ENCODE measurements at regions not wholly inside any gene's neighbourhood (a gene's known extent, or its start where the extent isn't known, plus 50 kb on each side); places are given as distances from the start of the nearest gene placed in this dataset.

- no peak for DNase-seq
- ATAC-seq: no peak
- intact Hi-C loops (cut with DNase I, micrococcal nuclease): no loop called here
Measured at GRCh38 chr6:71544906-71545305, 256.3 kb downstream of the OGFRL1 start.

DNA sequence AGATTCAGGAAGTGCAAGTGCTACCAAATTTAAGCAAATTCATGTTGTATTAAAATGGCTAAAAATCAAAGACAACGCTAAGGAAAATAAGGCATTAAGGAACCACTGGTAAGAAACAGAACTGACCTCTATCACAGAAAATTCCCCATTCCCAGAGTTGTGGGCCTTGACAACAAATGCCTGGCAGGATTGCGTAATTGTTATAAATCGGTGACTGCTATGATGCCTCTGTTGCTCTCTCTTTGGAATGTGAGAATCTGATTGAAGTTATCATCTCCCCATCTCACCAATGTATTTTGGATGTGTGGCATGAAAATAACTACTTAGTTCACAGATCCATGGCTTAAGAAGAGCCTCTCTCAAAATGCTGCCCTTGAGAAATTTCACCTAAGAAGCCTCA, 257.3 kb downstream of the OGFRL1 start:
- DNase-seq: no peak
- intact Hi-C loops (cut with DNase I, micrococcal nuclease): no loop called here
- no peak for ATAC-seq

- DNase-seq: no peak
- ATAC-seq: no peak
- intact Hi-C loops (cut with DNase I, micrococcal nuclease): no loop called here
Measured at GRCh38 chr6:71551798-71552197, 263.2 kb downstream of the OGFRL1 start.

- ATAC-seq (no peak), DNase-seq (no peak)
- intact Hi-C loops (cut with DNase I, micrococcal nuclease): no loop called here
Measured at GRCh38 chr6:71556141-71556540, 267.5 kb downstream of the OGFRL1 start.

- DNase-seq: no peak
- intact Hi-C loops (cut with DNase I, micrococcal nuclease): no loop called here
- no peak for ATAC-seq
Measured at GRCh38 chr6:71558974-71559373, 270.4 kb downstream of the OGFRL1 start.

DNA sequence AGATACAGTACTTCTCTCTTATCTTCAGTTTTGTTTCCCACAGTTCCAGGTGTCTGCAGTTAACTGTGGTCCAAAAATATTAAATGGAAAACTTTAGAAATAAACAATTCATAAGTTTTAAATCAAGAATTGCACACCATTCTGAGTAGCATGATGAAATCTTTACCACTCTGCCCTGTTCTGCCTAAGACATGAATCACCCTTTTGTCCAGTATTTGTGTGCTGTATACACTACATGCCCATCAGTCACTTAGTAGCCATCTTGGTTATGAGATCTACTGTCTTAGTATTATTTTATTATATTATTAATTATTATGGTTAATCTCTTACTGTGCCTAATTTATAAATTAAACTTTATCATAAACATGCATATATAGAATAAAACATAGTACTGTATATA, 279.0 kb downstream of the OGFRL1 start:
- ATAC-seq (no peak), DNase-seq (no peak)
- intact Hi-C loops (cut with DNase I, micrococcal nuclease): no loop called here

DNA sequence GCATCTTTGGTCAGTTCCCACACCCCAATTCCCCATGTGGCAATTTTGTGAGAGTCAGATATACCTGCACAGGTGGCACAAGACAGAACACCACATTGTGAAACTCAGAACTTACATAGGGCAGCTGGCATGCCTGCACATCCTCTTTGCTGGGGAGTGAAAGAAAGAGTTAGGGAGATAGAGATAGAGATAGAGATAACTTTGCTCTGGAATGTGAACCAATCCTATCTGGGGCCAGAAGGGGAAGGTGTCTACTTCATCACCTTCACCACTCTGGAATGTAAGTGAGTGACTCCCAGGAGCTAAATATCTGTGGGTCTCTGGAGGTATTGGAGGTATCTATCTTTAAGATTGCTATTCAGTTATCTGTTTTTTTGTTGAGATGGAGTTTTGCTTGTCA, 289.2 kb downstream of the OGFRL1 start:
- no peak for ATAC-seq
- no peak for DNase-seq
- intact Hi-C loops (cut with DNase I, micrococcal nuclease): no loop called here

GRCh38 chr6:71579902-71580301, 291.3 kb downstream of the OGFRL1 start:
- no peak for ATAC-seq
- no peak for DNase-seq
- intact Hi-C loops (cut with DNase I, micrococcal nuclease): no loop called here

GRCh38 chr6:71582820-71583219, 294.2 kb downstream of the OGFRL1 start:
- intact Hi-C loops (cut with DNase I, micrococcal nuclease): no loop called here

DNA sequence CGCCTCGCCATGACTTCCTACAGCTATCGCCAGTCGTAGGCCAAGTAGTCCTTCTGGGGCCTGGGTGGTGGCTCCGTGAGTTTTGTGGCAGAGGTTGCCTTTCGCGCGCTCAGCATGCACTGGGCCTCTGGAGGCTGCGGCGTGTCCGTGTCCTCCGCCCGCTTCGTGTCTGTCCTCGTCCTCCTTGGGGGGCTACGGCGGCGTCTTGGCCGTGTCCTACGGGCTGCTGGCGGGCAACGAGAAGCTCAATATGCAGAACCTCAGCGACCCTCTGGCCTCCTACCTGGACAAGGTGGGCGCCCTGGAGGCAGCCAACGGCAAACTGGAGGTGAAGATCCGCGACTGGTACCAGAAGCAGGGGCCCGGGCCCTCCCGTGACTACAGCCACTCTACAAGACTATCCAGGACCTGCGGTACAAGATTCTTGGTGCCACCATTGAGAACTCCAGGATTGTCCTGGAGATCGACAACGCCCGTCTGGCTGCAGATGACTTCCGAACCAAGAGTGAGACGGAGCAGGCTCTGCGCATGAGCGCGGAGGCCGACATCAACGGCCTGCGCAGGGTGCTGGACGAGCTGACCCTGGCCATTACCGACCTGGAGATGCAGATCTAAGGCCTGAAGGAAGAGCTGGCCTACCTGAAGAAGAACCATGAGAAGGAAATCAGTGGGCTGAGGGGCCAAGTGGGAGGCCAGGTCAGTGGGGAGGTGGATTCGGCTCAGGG, 296.3 kb downstream of the OGFRL1 start:
- ATAC-seq (no peak), DNase-seq (no peak)
- intact Hi-C loops (cut with DNase I, micrococcal nuclease): no loop called here

More at GRCh38 chr6:71582820-71583219, 294.2 kb downstream of the OGFRL1 start:
- ATAC-seq (no peak), DNase-seq (no peak)

- DNase-seq (no peak), ATAC-seq (no peak)
- intact Hi-C loops (cut with DNase I, micrococcal nuclease): no loop called here
Measured at GRCh38 chr6:71585472-71585871, 296.9 kb downstream of the OGFRL1 start.

GRCh38 chr6:71588490-71588889, 297.9 kb upstream of the RIMS1 start:
- DNase-seq (no peak), ATAC-seq (no peak)
- intact Hi-C loops (cut with DNase I, micrococcal nuclease): no loop called here

DNA sequence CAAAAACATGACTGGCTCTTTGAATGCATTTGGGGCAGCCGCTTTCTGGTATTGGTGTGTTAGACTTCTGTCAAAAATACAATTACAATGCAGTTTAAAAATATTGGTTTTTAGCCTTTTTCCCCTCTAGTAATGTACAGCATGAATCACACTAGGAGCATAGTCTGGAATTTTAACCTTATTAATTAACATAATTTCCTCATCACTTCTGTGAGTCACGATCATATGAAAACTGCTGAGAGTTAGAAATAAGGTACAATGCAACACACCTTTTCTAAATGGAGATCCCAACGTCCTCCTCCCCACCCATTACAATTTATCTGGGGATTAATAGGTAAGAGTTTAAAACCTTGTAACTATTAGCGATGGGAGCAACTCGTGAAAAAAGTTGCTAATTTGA, 297.1 kb upstream of the RIMS1 start:
- intact Hi-C loops (cut with DNase I, micrococcal nuclease): no loop called here
- ATAC-seq (no peak), DNase-seq (no peak)

GRCh38 chr6:71592643-71593042, 293.7 kb upstream of the RIMS1 start:
- DNase-seq (no peak), ATAC-seq (no peak)
- intact Hi-C loops (cut with DNase I, micrococcal nuclease): no loop called here

DNA sequence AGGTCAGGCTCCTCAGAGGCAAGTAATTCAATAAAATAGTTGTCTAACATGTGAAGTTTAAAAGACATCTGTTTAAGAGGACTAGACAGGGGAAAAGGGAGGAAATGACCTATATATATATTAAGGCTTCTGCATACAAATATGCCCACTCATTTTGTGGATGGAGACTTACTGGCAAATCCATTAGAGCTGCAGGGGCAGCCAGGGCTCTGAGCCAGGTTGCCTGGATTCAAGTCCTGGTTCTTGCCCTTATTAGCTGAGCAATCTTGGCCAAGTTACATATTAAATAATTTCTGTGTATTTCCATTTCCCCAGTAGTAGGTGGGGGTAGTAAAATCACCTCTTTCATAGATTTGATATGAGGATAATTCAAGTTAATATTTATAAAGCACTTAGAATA, 287.0 kb upstream of the RIMS1 start:
- no peak for ATAC-seq
- intact Hi-C loops (cut with DNase I, micrococcal nuclease): no loop called here
- no peak for DNase-seq

DNA sequence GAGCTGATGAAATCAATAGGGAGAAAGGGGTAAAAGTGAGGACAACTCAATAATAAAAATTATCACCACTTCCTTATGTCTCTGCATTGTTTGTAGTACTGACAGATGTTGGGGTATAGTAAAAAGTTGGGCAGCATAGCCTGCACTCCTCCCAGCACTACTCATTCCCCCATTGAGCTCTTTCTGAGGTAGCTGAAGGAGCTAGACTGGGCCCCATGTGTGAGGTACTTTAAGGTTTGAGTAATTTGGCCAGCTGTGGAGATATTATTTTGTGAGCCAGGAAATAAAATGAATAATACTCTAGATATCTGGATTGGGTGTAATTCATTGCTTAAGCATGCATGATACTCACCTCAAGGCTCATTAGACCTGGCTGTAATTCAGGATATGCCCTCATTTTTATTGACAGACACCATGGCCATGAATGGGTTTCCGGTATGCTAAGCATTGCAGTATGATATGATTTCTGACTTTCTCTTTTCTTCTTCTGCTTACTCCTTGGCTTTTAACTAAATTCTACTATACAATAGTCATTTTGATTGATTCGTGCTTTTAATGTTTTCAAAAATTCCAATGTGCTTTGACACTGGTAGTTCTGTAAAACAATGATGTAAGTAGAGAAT, 283.9 kb upstream of the RIMS1 start:
- DNase-seq (no peak), ATAC-seq (no peak)
- intact Hi-C loops (cut with DNase I, micrococcal nuclease): no loop called here

- intact Hi-C loops (cut with DNase I, micrococcal nuclease): no loop called here
- ATAC-seq (no peak), DNase-seq (no peak)
Measured at GRCh38 chr6:71603021-71603420, 283.3 kb upstream of the RIMS1 start.

DNA sequence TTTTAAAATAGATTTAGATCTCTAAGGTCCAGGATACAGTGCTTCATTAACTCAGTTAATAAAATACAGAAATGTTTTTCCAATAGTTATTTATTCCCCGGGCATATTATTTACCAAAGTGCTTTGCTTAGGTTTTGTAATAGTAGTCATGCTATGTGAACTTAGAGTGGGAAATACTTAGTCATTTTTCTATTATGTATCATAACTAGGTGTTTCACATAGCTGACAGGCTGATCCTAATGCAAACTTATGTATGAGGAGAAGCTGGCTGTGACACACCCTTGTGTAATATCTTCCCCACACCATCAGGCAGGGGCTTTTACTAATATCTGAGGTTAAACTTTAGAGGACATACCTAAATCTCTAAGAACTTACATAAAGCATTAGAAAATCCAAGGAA, 277.7 kb upstream of the RIMS1 start:
- DNase-seq (no peak), ATAC-seq (no peak)
- intact Hi-C loops (cut with DNase I, micrococcal nuclease): no loop called here

DNA sequence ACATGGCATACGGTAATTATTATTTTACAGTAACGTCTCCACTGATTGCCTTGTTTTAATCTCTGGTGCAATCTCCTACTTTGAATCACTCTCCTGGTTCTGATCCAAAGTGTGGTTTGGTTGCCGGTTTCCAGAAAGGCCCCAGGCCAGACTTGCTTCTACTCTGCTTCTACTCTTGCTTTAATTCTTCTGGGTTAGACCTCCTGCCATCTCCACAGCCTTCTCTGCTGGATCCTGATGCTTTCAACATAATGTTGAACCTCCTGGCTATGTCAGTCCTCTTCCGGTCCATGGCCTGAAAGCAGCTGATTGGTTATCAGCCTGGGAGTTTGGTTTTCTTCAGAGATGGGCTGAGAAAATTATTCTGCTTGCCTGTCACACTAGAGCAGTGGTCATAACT, 266.5 kb upstream of the RIMS1 start:
- DNase-seq (no peak), ATAC-seq (no peak)
- intact Hi-C loops (cut with DNase I, micrococcal nuclease): no loop called here

- DNase-seq (no peak), ATAC-seq (no peak)
- intact Hi-C loops (cut with DNase I, micrococcal nuclease): no loop called here
Measured at GRCh38 chr6:71621918-71622519, 264.3 kb upstream of the RIMS1 start.

GRCh38 chr6:71642120-71642519, 244.2 kb upstream of the RIMS1 start:
- intact Hi-C loops (cut with DNase I, micrococcal nuclease): no loop called here
- ATAC-seq: no peak
- no peak for DNase-seq

All from left colon (tissue), 2 donors.